GM23338 (cell line): ENCODE measurements at regions not wholly inside any gene's neighbourhood (a gene's known extent, or its start where the extent isn't known, plus 50 kb on each side); places are given as distances from the start of the nearest gene placed in this dataset.

ENCODE experiments used
- ATAC-seq: fragments of 200-7000 bp; cut with Tn5 transposase; 3 replicates; pipeline ENCODE4 v1.9.1; 2020
- DNase-seq: peaks from one replicate; pipeline ENCODE4 v3.0.0-alpha.2; 2015; ENCODE audit warnings: low spot score
- H2AFZ ChIP-seq: fragments of 200-600 bp; sonication (generic); 2 replicates; pipeline ENCODE4 v1.8.0; 2016; ENCODE audit warnings: antibody characterized with exemption, mild to moderate bottlenecking, moderate library complexity
- H3F3A ChIP-seq: fragments of 200-600 bp; sonication (generic); replicated peaks from 2 replicates; pipeline ENCODE4 v1.8.0; 2017; ENCODE audit warnings: antibody characterized with exemption, mixed run types, low read depth
- H3K27ac ChIP-seq: fragments of 200-600 bp; sonication (generic); 2 replicates; pipeline ENCODE4 v1.6.1; 2016; ENCODE audit warnings: low read depth
- H3K27me3 ChIP-seq: fragments of 200-600 bp; sonication (generic); 2 replicates; pipeline ENCODE4 v1.8.0; 2016; ENCODE audit warnings: mild to moderate bottlenecking, mixed run types, moderate library complexity; ENCODE audit not compliant: insufficient read depth
- H3K36me3 ChIP-seq: fragments of 200-600 bp; sonication (generic); 2 replicates; pipeline ENCODE4 v1.8.0; 2016; ENCODE audit warnings: mild to moderate bottlenecking; ENCODE audit not compliant: insufficient read depth
- H3K4me1 ChIP-seq: fragments of 200-600 bp; sonication (generic); 2 replicates; pipeline ENCODE4 v1.8.0; 2016; ENCODE audit warnings: mild to moderate bottlenecking, moderate library complexity; ENCODE audit not compliant: insufficient read depth
- H3K4me2 ChIP-seq: fragments of 200-600 bp; sonication (generic); 2 replicates; pipeline ENCODE4 v1.7.1; 2017; ENCODE audit warnings: mixed run types
- H3K4me3 ChIP-seq: fragments of 200-600 bp; sonication (generic); 2 replicates; pipeline ENCODE4 v1.6.1; 2016; ENCODE audit warnings: mixed run types
- H3K79me2 ChIP-seq: fragments of 200-600 bp; sonication (generic); replicated peaks from 2 replicates; pipeline ENCODE4 v1.8.0; 2017; ENCODE audit warnings: mild to moderate bottlenecking; ENCODE audit not compliant: insufficient read depth
- H3K9me2 ChIP-seq: fragments of 200-600 bp; sonication (generic); 2 replicates; pipeline ENCODE4 v1.8.0; 2017; ENCODE audit not compliant: insufficient read depth
- H4K20me1 ChIP-seq: fragments of 200-600 bp; sonication (generic); replicated peaks from 2 replicates; pipeline ENCODE4 v1.8.0; 2017; ENCODE audit warnings: mild to moderate bottlenecking; ENCODE audit not compliant: insufficient read depth
- H3K27ac Mint-ChIP-seq: 2 replicates; pipeline ENCODE4 v1.8.0; 2020; ENCODE audit warnings: inconsistent platforms, mild to moderate bottlenecking, moderate library complexity, mixed read lengths
- H3K27me3 Mint-ChIP-seq: 3 replicates; pipeline ENCODE4 v1.8.0; 2022; ENCODE audit warnings: low read depth, mild to moderate bottlenecking, moderate library complexity, mixed read lengths, inconsistent platforms; ENCODE audit not compliant: insufficient read depth, poor library complexity
- H3K36me3 Mint-ChIP-seq: 3 replicates; pipeline ENCODE4 v1.8.0; 2021; ENCODE audit warnings: low read depth, mild to moderate bottlenecking, inconsistent platforms, moderate library complexity, mixed read lengths
- H3K4me1 Mint-ChIP-seq: 3 replicates; pipeline ENCODE4 v1.8.0; 2020; ENCODE audit warnings: mild to moderate bottlenecking, inconsistent platforms, mixed read lengths
- H3K4me3 Mint-ChIP-seq: 3 replicates; pipeline ENCODE4 v1.8.0; 2021; ENCODE audit warnings: moderate library complexity, mild to moderate bottlenecking, inconsistent platforms, mixed read lengths
- H3K9me3 Mint-ChIP-seq: 3 replicates; pipeline ENCODE4 v1.8.0; 2020; ENCODE audit warnings: moderate library complexity, mild to moderate bottlenecking, inconsistent platforms, mixed read lengths
- CREB1 ChIP-seq: fragments of 250-450 bp; sonication (Bioruptor Pico); IDR thresholded peaks from 2 replicates; pipeline ENCODE4 v1.5.0; 2020; ENCODE audit warnings: low read depth, mild to moderate bottlenecking, moderate library complexity
- EZH2 ChIP-seq: fragments of 200-600 bp; sonication (generic); IDR thresholded peaks from one replicate; pipeline ENCODE4 v1.8.0; 2017; ENCODE audit warnings: antibody characterized with exemption, mild to moderate bottlenecking, low read depth; ENCODE audit not compliant: unreplicated experiment
- EZH2phosphoT487 ChIP-seq: fragments of 200-600 bp; sonication (generic); IDR thresholded peaks from one replicate; pipeline ENCODE4 v1.8.1; 2018; ENCODE audit warnings: antibody characterized with exemption; ENCODE audit not compliant: unreplicated experiment
- JUNB ChIP-seq: IDR thresholded peaks from one replicate; pipeline ENCODE4 v1.6.1; 2016; ENCODE audit warnings: antibody characterized with exemption; ENCODE audit not compliant: unreplicated experiment
- NANOG ChIP-seq: IDR thresholded peaks from 2 replicates; pipeline ENCODE4 v1.6.1; 2016; ENCODE audit warnings: antibody characterized with exemption, borderline replicate concordance
- POLR2AphosphoS5 ChIP-seq: IDR thresholded peaks from 2 replicates; pipeline ENCODE4 v1.6.1; 2016; ENCODE audit warnings: antibody characterized with exemption, low read depth
- STAT1 ChIP-seq: IDR thresholded peaks from one replicate; pipeline ENCODE4 v1.6.1; 2016; ENCODE audit warnings: antibody characterized with exemption; ENCODE audit not compliant: unreplicated experiment
- ZNF114 ChIP-seq: fragments of 250-450 bp; sonication (Bioruptor Pico); IDR thresholded peaks from 2 replicates; pipeline ENCODE4 v1.5.0; 2020; ENCODE audit warnings: mild to moderate bottlenecking, moderate library complexity
- ZNF331 ChIP-seq: fragments of 250-450 bp; sonication (Bioruptor Pico); IDR thresholded peaks from 2 replicates; pipeline ENCODE4 v1.5.0; 2020; ENCODE audit warnings: low read depth, mild to moderate bottlenecking, moderate library complexity
- TF ChIP-seq, protein P1 (sequence below): fragments of 250-450 bp; sonication (Bioruptor Pico); IDR thresholded peaks from 2 replicates; pipeline ENCODE4 v1.5.0; 2020; ENCODE audit warnings: mild to moderate bottlenecking, moderate library complexity
- TF ChIP-seq, protein P2 (sequence below): IDR thresholded peaks from 2 replicates; pipeline ENCODE4 v1.6.1; 2016; ENCODE audit warnings: antibody characterized with exemption
- TF ChIP-seq, protein P3 (sequence below), 2 experiments: fragments of 200-600 bp in 1 of 2; sonication (generic) in 1 of 2; conservative IDR thresholded peaks; 2 replicates each; pipeline versions ENCODE4 v1.5.1 to v1.6.1; 2016 to 2017; ENCODE audit warnings: antibody characterized with exemption in 2 of 2, low read depth in 2 of 2, mild to moderate bottlenecking in 2 of 2, moderate library complexity in 1 of 2
- TF ChIP-seq, protein P4 (sequence below): IDR thresholded peaks from one replicate; pipeline ENCODE4 v1.6.1; 2018; ENCODE audit warnings: antibody characterized with exemption; ENCODE audit not compliant: unreplicated experiment

DNA sequence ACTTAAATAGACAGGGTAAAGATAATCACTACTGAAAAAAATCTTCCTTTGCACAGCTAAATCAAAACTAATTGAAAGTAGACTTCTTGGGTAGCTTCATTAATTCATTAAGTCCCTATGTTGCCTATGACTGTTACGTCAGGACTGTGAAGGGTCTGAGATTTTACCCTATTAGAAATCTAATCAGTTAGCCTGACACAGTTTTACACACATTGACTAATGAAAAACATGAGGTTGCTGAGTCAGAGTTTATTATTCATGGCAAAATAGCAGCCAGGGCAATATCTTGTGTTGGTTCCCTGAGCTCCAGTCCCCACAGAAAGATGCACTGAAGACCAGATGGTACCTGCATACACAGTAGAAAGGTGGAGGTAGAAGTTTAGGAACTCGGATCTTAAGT lies 262.5 kb upstream of the ZP4 start:
- H3K27me3 Mint-ChIP-seq, result no peaks in the 10 kb centered on the region
- no peak overlapping the region for H3K4me3 Mint-ChIP-seq
- Histone ChIP-seq H4K20me1 (no peaks in the 10 kb centered on the region), H3K4me1 (no peaks in the 10 kb centered on the region), H3K36me3 (no peaks in the 10 kb centered on the region), H3K9me2 (peaks cover 2% of the 10 kb centered on the region; the same call in 1 of the 2 replicates), H2AFZ (no peak overlapping the region), H3K4me3 (no peak overlapping the region), H3K27me3 (no peaks in the 10 kb centered on the region), H3K27ac (no peak overlapping the region), H3K4me2 (no peak overlapping the region), H3K79me2 (no peaks in the 10 kb centered on the region), H3F3A (no peaks in the 10 kb centered on the region)
- TF ChIP-seq, protein P1, sequence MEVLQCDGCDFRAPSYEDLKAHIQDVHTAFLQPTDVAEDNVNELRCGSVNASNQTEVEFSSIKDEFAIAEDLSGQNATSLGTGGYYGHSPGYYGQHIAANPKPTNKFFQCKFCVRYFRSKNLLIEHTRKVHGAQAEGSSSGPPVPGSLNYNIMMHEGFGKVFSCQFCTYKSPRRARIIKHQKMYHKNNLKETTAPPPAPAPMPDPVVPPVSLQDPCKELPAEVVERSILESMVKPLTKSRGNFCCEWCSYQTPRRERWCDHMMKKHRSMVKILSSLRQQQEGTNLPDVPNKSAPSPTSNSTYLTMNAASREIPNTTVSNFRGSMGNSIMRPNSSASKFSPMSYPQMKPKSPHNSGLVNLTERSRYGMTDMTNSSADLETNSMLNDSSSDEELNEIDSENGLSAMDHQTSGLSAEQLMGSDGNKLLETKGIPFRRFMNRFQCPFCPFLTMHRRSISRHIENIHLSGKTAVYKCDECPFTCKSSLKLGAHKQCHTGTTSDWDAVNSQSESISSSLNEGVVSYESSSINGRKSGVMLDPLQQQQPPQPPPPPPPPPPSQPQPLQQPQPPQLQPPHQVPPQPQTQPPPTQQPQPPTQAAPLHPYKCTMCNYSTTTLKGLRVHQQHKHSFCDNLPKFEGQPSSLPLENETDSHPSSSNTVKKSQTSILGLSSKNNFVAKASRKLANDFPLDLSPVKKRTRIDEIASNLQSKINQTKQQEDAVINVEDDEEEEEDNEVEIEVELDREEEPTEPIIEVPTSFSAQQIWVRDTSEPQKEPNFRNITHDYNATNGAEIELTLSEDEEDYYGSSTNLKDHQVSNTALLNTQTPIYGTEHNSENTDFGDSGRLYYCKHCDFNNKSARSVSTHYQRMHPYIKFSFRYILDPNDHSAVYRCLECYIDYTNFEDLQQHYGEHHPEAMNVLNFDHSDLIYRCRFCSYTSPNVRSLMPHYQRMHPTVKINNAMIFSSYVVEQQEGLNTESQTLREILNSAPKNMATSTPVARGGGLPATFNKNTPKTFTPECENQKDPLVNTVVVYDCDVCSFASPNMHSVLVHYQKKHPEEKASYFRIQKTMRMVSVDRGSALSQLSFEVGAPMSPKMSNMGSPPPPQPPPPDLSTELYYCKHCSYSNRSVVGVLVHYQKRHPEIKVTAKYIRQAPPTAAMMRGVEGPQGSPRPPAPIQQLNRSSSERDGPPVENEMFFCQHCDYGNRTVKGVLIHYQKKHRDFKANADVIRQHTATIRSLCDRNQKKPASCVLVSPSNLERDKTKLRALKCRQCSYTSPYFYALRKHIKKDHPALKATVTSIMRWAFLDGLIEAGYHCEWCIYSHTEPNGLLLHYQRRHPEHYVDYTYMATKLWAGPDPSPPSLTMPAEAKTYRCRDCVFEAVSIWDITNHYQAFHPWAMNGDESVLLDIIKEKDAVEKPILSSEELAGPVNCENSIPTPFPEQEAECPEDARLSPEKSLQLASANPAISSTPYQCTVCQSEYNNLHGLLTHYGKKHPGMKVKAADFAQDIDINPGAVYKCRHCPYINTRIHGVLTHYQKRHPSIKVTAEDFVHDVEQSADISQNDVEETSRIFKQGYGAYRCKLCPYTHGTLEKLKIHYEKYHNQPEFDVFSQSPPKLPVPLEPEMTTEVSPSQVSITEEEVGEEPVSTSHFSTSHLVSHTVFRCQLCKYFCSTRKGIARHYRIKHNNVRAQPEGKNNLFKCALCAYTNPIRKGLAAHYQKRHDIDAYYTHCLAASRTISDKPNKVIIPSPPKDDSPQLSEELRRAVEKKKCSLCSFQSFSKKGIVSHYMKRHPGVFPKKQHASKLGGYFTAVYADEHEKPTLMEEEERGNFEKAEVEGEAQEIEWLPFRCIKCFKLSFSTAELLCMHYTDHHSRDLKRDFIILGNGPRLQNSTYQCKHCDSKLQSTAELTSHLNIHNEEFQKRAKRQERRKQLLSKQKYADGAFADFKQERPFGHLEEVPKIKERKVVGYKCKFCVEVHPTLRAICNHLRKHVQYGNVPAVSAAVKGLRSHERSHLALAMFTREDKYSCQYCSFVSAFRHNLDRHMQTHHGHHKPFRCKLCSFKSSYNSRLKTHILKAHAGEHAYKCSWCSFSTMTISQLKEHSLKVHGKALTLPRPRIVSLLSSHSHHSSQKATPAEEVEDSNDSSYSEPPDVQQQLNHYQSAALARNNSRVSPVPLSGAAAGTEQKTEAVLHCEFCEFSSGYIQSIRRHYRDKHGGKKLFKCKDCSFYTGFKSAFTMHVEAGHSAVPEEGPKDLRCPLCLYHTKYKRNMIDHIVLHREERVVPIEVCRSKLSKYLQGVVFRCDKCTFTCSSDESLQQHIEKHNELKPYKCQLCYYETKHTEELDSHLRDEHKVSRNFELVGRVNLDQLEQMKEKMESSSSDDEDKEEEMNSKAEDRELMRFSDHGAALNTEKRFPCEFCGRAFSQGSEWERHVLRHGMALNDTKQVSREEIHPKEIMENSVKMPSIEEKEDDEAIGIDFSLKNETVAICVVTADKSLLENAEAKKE (CRISPR knock-in tag), result no peak
- TF ChIP-seq, protein P2, sequence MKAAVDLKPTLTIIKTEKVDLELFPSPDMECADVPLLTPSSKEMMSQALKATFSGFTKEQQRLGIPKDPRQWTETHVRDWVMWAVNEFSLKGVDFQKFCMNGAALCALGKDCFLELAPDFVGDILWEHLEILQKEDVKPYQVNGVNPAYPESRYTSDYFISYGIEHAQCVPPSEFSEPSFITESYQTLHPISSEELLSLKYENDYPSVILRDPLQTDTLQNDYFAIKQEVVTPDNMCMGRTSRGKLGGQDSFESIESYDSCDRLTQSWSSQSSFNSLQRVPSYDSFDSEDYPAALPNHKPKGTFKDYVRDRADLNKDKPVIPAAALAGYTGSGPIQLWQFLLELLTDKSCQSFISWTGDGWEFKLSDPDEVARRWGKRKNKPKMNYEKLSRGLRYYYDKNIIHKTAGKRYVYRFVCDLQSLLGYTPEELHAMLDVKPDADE, result no peak
- TF ChIP-seq NANOG (no peak), EZH2 (no peak), ZNF114 (no peak), STAT1 (no peak), ZNF331 (CRISPR knock-in tag) (no peak), JUNB (no peak), EZH2phosphoT487 (no peak), POLR2AphosphoS5 (no peak), CREB1 (no peak)
- TF ChIP-seq, protein P3, sequence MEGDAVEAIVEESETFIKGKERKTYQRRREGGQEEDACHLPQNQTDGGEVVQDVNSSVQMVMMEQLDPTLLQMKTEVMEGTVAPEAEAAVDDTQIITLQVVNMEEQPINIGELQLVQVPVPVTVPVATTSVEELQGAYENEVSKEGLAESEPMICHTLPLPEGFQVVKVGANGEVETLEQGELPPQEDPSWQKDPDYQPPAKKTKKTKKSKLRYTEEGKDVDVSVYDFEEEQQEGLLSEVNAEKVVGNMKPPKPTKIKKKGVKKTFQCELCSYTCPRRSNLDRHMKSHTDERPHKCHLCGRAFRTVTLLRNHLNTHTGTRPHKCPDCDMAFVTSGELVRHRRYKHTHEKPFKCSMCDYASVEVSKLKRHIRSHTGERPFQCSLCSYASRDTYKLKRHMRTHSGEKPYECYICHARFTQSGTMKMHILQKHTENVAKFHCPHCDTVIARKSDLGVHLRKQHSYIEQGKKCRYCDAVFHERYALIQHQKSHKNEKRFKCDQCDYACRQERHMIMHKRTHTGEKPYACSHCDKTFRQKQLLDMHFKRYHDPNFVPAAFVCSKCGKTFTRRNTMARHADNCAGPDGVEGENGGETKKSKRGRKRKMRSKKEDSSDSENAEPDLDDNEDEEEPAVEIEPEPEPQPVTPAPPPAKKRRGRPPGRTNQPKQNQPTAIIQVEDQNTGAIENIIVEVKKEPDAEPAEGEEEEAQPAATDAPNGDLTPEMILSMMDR (conservative IDR thresholded peaks at IDR 0.05; ENCODE audit: low read depth in 2 of 2), result no peak
- TF ChIP-seq, protein P4, sequence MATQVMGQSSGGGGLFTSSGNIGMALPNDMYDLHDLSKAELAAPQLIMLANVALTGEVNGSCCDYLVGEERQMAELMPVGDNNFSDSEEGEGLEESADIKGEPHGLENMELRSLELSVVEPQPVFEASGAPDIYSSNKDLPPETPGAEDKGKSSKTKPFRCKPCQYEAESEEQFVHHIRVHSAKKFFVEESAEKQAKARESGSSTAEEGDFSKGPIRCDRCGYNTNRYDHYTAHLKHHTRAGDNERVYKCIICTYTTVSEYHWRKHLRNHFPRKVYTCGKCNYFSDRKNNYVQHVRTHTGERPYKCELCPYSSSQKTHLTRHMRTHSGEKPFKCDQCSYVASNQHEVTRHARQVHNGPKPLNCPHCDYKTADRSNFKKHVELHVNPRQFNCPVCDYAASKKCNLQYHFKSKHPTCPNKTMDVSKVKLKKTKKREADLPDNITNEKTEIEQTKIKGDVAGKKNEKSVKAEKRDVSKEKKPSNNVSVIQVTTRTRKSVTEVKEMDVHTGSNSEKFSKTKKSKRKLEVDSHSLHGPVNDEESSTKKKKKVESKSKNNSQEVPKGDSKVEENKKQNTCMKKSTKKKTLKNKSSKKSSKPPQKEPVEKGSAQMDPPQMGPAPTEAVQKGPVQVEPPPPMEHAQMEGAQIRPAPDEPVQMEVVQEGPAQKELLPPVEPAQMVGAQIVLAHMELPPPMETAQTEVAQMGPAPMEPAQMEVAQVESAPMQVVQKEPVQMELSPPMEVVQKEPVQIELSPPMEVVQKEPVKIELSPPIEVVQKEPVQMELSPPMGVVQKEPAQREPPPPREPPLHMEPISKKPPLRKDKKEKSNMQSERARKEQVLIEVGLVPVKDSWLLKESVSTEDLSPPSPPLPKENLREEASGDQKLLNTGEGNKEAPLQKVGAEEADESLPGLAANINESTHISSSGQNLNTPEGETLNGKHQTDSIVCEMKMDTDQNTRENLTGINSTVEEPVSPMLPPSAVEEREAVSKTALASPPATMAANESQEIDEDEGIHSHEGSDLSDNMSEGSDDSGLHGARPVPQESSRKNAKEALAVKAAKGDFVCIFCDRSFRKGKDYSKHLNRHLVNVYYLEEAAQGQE, result no peak
- no peak for ATAC-seq
- H3K9me3 Mint-ChIP-seq, result no peaks in the 10 kb centered on the region; the same call in 2 of the 3 replicates
- H3K27ac Mint-ChIP-seq, result no peak overlapping the region
- DNase-seq, result no peak
- H3K4me1 Mint-ChIP-seq, result no peaks in the 10 kb centered on the region
- H3K36me3 Mint-ChIP-seq, result no peaks in the 10 kb centered on the region
